ENCODE measurements at regions not wholly inside any gene's neighbourhood (a gene's known extent, or its start where the extent isn't known, plus 50 kb on each side); places are given as distances from the start of the nearest gene placed in this dataset.

- 53 to 62% (median 56%) methylated on average over 3 of the region's 3 CpGs for WGBS, 3 donors
These were observed 171.0 kb upstream of the ARHGAP20 start for GRCh38 chr11:110883256-110883655.

DNA sequence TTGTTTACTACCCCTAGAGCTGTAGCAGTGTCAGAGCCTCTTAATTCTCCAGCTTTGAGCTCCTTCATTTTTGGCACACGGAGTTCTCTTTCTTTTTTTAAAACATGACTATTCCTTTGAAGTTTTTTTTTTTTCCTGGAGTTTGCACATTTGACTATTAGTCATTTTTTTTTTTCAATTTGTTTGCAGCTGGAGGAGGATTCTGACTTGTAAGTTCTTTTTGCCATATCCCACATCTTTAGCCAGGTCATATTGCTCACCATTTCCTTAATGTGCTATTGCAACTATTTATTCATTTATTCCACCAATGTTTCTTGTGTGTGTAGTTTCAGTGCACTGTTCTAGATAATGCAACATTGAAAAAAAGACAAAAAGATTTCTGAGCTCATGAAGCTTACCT lies 166.3 kb upstream of the ARHGAP20 start:
- H3K9me3 ChIP-seq: no peaks in the 10 kb centered on the region
- H3K27me3 ChIP-seq: no peaks in the 10 kb centered on the region
- H3K36me3 ChIP-seq: no peaks in the 10 kb centered on the region
- H3K4me1 ChIP-seq (ENCODE audit: insufficient read depth): no peaks in the 10 kb centered on the region
- DNase-seq: no peak
- TF ChIP-seq, protein P1, sequence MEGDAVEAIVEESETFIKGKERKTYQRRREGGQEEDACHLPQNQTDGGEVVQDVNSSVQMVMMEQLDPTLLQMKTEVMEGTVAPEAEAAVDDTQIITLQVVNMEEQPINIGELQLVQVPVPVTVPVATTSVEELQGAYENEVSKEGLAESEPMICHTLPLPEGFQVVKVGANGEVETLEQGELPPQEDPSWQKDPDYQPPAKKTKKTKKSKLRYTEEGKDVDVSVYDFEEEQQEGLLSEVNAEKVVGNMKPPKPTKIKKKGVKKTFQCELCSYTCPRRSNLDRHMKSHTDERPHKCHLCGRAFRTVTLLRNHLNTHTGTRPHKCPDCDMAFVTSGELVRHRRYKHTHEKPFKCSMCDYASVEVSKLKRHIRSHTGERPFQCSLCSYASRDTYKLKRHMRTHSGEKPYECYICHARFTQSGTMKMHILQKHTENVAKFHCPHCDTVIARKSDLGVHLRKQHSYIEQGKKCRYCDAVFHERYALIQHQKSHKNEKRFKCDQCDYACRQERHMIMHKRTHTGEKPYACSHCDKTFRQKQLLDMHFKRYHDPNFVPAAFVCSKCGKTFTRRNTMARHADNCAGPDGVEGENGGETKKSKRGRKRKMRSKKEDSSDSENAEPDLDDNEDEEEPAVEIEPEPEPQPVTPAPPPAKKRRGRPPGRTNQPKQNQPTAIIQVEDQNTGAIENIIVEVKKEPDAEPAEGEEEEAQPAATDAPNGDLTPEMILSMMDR (IDR thresholded peaks at IDR 0.05): no peak
- TF ChIP-seq POLR2A (IDR thresholded peaks at IDR 0.05) (no peak), EP300 (IDR thresholded peaks at IDR 0.05) (no peak)
- no peak overlapping the region for H3K4me3 ChIP-seq
- intact Hi-C loops (cut with DNase I): no loop called here
- no peak overlapping the region for H3K27ac ChIP-seq
- WGBS, 3 donors: 21 to 23% (median 22%) methylated on average over 1 of the region's 1 CpG

More at GRCh38 chr11:110883256-110883655, 171.0 kb upstream of the ARHGAP20 start:
- Histone ChIP-seq H3K9me3 (no peaks in the 10 kb centered on the region), H3K27ac (no peak overlapping the region), H3K27me3 (no peaks in the 10 kb centered on the region), H3K4me3 (no peak overlapping the region), H3K4me1 (ENCODE audit: insufficient read depth) (no peaks in the 10 kb centered on the region), H3K36me3 (no peaks in the 10 kb centered on the region)
- DNase-seq: no peak
- intact Hi-C loops (cut with DNase I): no loop called here
- no peak for TF ChIP-seq EP300 (IDR thresholded peaks at IDR 0.05)
- TF ChIP-seq, protein P1 (IDR thresholded peaks at IDR 0.05): no peak
- no peak for TF ChIP-seq POLR2A (IDR thresholded peaks at IDR 0.05)

DNA sequence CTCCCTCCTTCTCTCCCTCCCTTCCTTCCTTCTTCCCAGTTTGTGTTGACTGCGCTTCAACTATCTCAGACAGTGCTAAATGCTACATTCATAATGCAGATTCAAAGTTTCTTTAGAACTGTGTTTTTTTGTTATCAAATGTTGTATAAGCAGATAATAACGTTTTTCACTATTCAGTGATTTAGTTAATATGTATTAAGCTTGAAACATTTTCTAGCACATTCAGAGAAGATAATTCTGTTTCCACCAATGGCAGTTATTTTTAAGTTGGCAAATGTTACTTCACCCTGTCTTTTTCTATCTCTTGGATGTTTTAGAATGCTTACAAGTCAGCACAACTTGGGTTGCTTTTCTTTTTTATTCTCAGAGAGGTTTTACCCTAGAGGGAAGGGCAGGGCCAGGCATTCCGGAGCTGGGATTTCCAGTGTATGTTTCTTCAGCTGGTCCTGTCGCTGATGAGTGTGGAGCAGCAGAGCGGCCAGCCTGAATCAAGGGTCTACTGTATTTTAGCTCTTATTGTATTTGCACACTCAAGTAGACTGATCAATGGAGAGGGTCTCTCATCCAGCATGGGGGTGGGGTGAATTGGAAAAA lies 162.3 kb upstream of the ARHGAP20 start:
- no peak overlapping the region for H3K27ac ChIP-seq
- H3K4me1 ChIP-seq (ENCODE audit: insufficient read depth): no peaks in the 10 kb centered on the region
- 15 to 19% (median 16%) methylated on average over 5 of the region's 5 CpGs for WGBS, 3 donors
- no peaks in the 10 kb centered on the region for H3K27me3 ChIP-seq
- no peaks in the 10 kb centered on the region for H3K9me3 ChIP-seq
- DNase-seq: no peak
- no peak overlapping the region for H3K4me3 ChIP-seq
- H3K36me3 ChIP-seq: no peaks in the 10 kb centered on the region
- intact Hi-C loops (cut with DNase I): no loop called here
- TF ChIP-seq EP300 (IDR thresholded peaks at IDR 0.05): no peak
- TF ChIP-seq POLR2A (IDR thresholded peaks at IDR 0.05): no peak
- TF ChIP-seq, protein P1 (IDR thresholded peaks at IDR 0.05): no peak

GRCh38 chr11:110873975-110874374 lies 161.7 kb upstream of the ARHGAP20 start:
- intact Hi-C loops (cut with DNase I): no loop called here
- WGBS, 3 donors: 64 to 78% (median 67%) methylated on average over 1 of the region's 1 CpG
- DNase-seq: no peak

More at GRCh38 chr11:110873975-110874374, 161.7 kb upstream of the ARHGAP20 start:
- Histone ChIP-seq H3K36me3 (no peaks in the 10 kb centered on the region), H3K9me3 (no peaks in the 10 kb centered on the region), H3K27ac (no peak overlapping the region), H3K27me3 (no peaks in the 10 kb centered on the region), H3K4me3 (no peak overlapping the region), H3K4me1 (ENCODE audit: insufficient read depth) (no peaks in the 10 kb centered on the region)
- no peak for TF ChIP-seq POLR2A (IDR thresholded peaks at IDR 0.05)
- no peak for TF ChIP-seq EP300 (IDR thresholded peaks at IDR 0.05)
- TF ChIP-seq, protein P1 (IDR thresholded peaks at IDR 0.05): no peak
